H9 (cell line): ENCODE measurements at regions not wholly inside any gene's neighbourhood (a gene's known extent, or its start where the extent isn't known, plus 50 kb on each side); places are given as distances from the start of the nearest gene placed in this dataset.

Experiments used
- DNase-seq: peaks from one replicate; pipeline ENCODE4 v3.0.0-alpha.2; 2017
- H2AFZ ChIP-seq: one replicate; pipeline ENCODE4 v1.6.1; 2013; ENCODE audit warnings: mild to moderate bottlenecking, low read length, control low read depth, moderate library complexity
- H2AK5ac ChIP-seq: 2 replicates; pipeline ENCODE4 v1.6.1; 2013; ENCODE audit warnings: low read length, control low read depth, mixed read lengths; ENCODE audit not compliant: insufficient read length
- H2BK120ac ChIP-seq: one replicate; pipeline ENCODE4 v1.6.1; 2013; ENCODE audit warnings: low read depth, mild to moderate bottlenecking, low read length, control low read depth, inconsistent platforms; ENCODE audit not compliant: poor library complexity, severe bottlenecking
- H2BK12ac ChIP-seq: 2 replicates; pipeline ENCODE4 v1.6.1; 2013; ENCODE audit warnings: low read length, control low read depth, mixed read lengths, low read depth; ENCODE audit not compliant: insufficient read length
- H2BK15ac ChIP-seq: 2 replicates; pipeline ENCODE4 v1.6.1; 2013; ENCODE audit warnings: low read depth, low read length, control low read depth
- H2BK20ac ChIP-seq: one replicate; pipeline ENCODE4 v1.6.1; 2013; ENCODE audit warnings: low read depth, mild to moderate bottlenecking, low read length, control low read depth, inconsistent platforms; ENCODE audit not compliant: poor library complexity, severe bottlenecking
- H2BK5ac ChIP-seq: 2 replicates; pipeline ENCODE4 v1.6.1; 2013; ENCODE audit warnings: low read length, control low read depth, mixed read lengths; ENCODE audit not compliant: insufficient read length
- H3K14ac ChIP-seq: 2 replicates; pipeline ENCODE4 v1.6.1; 2013; ENCODE audit warnings: low read length, control low read depth; ENCODE audit not compliant: insufficient read depth
- H3K18ac ChIP-seq: 2 replicates; pipeline ENCODE4 v1.6.1; 2013; ENCODE audit warnings: low read depth, mild to moderate bottlenecking, mixed read lengths, low read length, control low read depth; ENCODE audit not compliant: insufficient read length
- H3K23ac ChIP-seq: 2 replicates; pipeline ENCODE4 v1.6.1; 2013; ENCODE audit warnings: low read length, control low read depth, mixed read lengths, low read depth; ENCODE audit not compliant: insufficient read length
- H3K23me2 ChIP-seq: 2 replicates; pipeline ENCODE4 v1.6.1; 2013; ENCODE audit warnings: low read depth, mild to moderate bottlenecking, mixed read lengths, low read length, control low read depth; ENCODE audit not compliant: insufficient read length, poor library complexity, severe bottlenecking
- H3K27ac ChIP-seq: 2 replicates; pipeline ENCODE4 v1.5.1; 2013; ENCODE audit warnings: low read length, control low read depth, mixed read lengths, low read depth; ENCODE audit not compliant: insufficient read length
- H3K27me3 ChIP-seq: 2 replicates; pipeline ENCODE4 v1.6.1; 2013; ENCODE audit warnings: low read length, control low read depth, inconsistent platforms; ENCODE audit not compliant: insufficient read depth
- H3K4ac ChIP-seq: 2 replicates; pipeline ENCODE4 v1.6.1; 2013; ENCODE audit warnings: low read depth, mild to moderate bottlenecking, control low read depth, inconsistent platforms, low read length, moderate library complexity
- H3K4me1 ChIP-seq: 2 replicates; pipeline ENCODE4 v1.6.1; 2013; ENCODE audit warnings: low read length, control low read depth, inconsistent platforms; ENCODE audit not compliant: insufficient read depth
- H3K4me2 ChIP-seq: 2 replicates; pipeline ENCODE4 v1.6.1; 2013; ENCODE audit warnings: low read length, control low read depth, mixed read lengths; ENCODE audit not compliant: insufficient read length, insufficient read depth
- H3K56ac ChIP-seq: 2 replicates; pipeline ENCODE4 v1.6.1; 2013; ENCODE audit warnings: low read depth, mild to moderate bottlenecking, mixed read lengths, low read length, control low read depth; ENCODE audit not compliant: insufficient read length
- H3K79me1 ChIP-seq: 2 replicates; pipeline ENCODE4 v1.6.1; 2013; ENCODE audit warnings: low read depth, mild to moderate bottlenecking, moderate library complexity, low read length, control low read depth, inconsistent platforms; ENCODE audit not compliant: insufficient read depth, poor library complexity, severe bottlenecking
- H3K79me2 ChIP-seq: 2 replicates; pipeline ENCODE4 v1.6.1; 2013; ENCODE audit warnings: low read length, control low read depth, inconsistent platforms; ENCODE audit not compliant: insufficient read depth
- H3K9ac ChIP-seq: 2 replicates; pipeline ENCODE4 v1.6.1; 2013; ENCODE audit warnings: low read length, control low read depth, mixed read lengths; ENCODE audit not compliant: insufficient read length; ENCODE audit errors: extremely low read depth
- H3K9me3 ChIP-seq: one replicate; pipeline ENCODE4 v1.6.1; 2013; ENCODE audit warnings: low read depth, low read length, inconsistent platforms; ENCODE audit not compliant: control insufficient read depth
- H3T11ph ChIP-seq: one replicate; pipeline ENCODE4 v1.6.1; 2013; ENCODE audit warnings: mild to moderate bottlenecking, low read length, control low read depth, inconsistent platforms
- H4K20me1 ChIP-seq: one replicate; pipeline ENCODE4 v1.6.1; 2013; ENCODE audit not compliant: control insufficient read depth, insufficient read length, insufficient read depth
- H4K5ac ChIP-seq: 2 replicates; pipeline ENCODE4 v1.6.1; 2013; ENCODE audit warnings: low read depth, mild to moderate bottlenecking, mixed read lengths, low read length, control low read depth; ENCODE audit not compliant: insufficient read length
- H4K8ac ChIP-seq: replicated peaks from 2 replicates; pipeline ENCODE4 v1.6.1; 2013; ENCODE audit warnings: low read length, control low read depth, mixed read lengths, low read depth; ENCODE audit not compliant: insufficient read length
- H4K91ac ChIP-seq: 2 replicates; pipeline ENCODE4 v1.6.1; 2013; ENCODE audit warnings: low read depth, mild to moderate bottlenecking, moderate library complexity, mixed read lengths, low read length, control low read depth; ENCODE audit not compliant: insufficient read length
- H3K27ac Mint-ChIP-seq, 3 experiments: 2 replicates in 2 of 3; 3 replicates in 1 of 3; pipeline ENCODE4 v1.8.0; 2020 to 2021; ENCODE audit warnings: mixed read lengths in 3 of 3, mild to moderate bottlenecking in 1 of 3, moderate library complexity in 1 of 3
- H3K27me3 Mint-ChIP-seq: 2 replicates; pipeline ENCODE4 v1.8.0; 2021; ENCODE audit warnings: low read depth, mild to moderate bottlenecking, moderate library complexity, mixed read lengths
- H3K36me3 Mint-ChIP-seq, 3 experiments: 2 replicates in 2 of 3; 3 replicates in 1 of 3; pipeline ENCODE4 v1.8.0; 2020 to 2021; ENCODE audit warnings: low read depth in 3 of 3, mixed read lengths in 3 of 3; ENCODE audit not compliant: insufficient read depth in 1 of 3
- H3K4me1 Mint-ChIP-seq, 2 experiments: 2 replicates each; pipeline ENCODE4 v1.8.0; 2020; ENCODE audit warnings: mixed read lengths in 2 of 2
- H3K4me3 Mint-ChIP-seq, 2 experiments: 2 replicates in 1 of 2; 3 replicates in 1 of 2; pipeline ENCODE4 v1.8.0; 2020 to 2021; ENCODE audit warnings: mild to moderate bottlenecking in 2 of 2, mixed read lengths in 2 of 2, moderate library complexity in 1 of 2
- H3K9me3 Mint-ChIP-seq, 2 experiments: 2 replicates in 1 of 2; 3 replicates in 1 of 2; pipeline ENCODE4 v1.8.0; 2020; ENCODE audit warnings: mild to moderate bottlenecking in 2 of 2, mixed read lengths in 2 of 2, moderate library complexity in 1 of 2
- WGBS: extraction: QIAGEN DNeasy Blood & Tissue Kit; methylation state at CpG from one replicate; pipeline ENCODE4 v1.1.7; 2013; ENCODE audit warnings: missing lambda C conversion rate, low lambda C conversion rate, mixed read lengths; ENCODE audit not compliant: insufficient read length; ENCODE audit errors: extremely low coverage; 5-methylcytosine and 5-hydroxymethylcytosine counted together
- TF ChIP-seq, protein P1 (sequence below): fragments of 200-600 bp; sonication (generic); conservative IDR thresholded peaks from 3 replicates; pipeline ENCODE4 v1.8.0; 2021; ENCODE audit warnings: antibody characterized with exemption, mild to moderate bottlenecking

DNA sequence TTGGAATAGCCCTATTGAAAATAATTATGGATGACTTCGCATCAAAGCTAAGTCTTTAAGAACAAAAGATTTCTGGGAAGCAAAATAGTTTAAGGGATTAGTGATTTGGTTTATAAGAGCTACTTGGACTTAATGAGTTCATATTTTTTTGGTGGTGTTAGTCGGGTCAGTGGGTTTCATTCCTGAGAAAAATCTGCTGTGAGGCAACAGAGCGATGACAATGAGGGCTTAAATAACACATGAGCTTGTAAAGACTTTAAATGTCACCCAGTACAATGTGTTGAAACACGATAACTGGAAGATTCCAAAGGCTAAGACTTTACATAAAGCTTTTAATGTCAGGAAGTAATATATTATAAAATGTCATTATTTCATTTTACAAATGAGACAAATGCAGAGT is 178.8 kb downstream of the ARL4A start:
- no peak overlapping the region for H2BK15ac ChIP-seq
- no peaks in the 10 kb centered on the region for H3K79me1 ChIP-seq
- H3K9ac ChIP-seq = no peak overlapping the region
- no peak overlapping the region for H2AFZ ChIP-seq
- no peaks in the 10 kb centered on the region for H4K20me1 ChIP-seq
- no peak overlapping the region for H4K8ac ChIP-seq
- no peak overlapping the region for H2BK5ac ChIP-seq
- TF ChIP-seq, protein P1, sequence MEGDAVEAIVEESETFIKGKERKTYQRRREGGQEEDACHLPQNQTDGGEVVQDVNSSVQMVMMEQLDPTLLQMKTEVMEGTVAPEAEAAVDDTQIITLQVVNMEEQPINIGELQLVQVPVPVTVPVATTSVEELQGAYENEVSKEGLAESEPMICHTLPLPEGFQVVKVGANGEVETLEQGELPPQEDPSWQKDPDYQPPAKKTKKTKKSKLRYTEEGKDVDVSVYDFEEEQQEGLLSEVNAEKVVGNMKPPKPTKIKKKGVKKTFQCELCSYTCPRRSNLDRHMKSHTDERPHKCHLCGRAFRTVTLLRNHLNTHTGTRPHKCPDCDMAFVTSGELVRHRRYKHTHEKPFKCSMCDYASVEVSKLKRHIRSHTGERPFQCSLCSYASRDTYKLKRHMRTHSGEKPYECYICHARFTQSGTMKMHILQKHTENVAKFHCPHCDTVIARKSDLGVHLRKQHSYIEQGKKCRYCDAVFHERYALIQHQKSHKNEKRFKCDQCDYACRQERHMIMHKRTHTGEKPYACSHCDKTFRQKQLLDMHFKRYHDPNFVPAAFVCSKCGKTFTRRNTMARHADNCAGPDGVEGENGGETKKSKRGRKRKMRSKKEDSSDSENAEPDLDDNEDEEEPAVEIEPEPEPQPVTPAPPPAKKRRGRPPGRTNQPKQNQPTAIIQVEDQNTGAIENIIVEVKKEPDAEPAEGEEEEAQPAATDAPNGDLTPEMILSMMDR = no peak
- H2BK120ac ChIP-seq = no peak overlapping the region
- H3K18ac ChIP-seq = no peak overlapping the region
- no peak overlapping the region for H3K4me3 Mint-ChIP-seq
- no peak overlapping the region for H3K4me2 ChIP-seq
- no CpG with 5 or more reads among the region's 4 CpGs for WGBS
- no peak overlapping the region for H3K14ac ChIP-seq
- H3K4ac ChIP-seq = no peak overlapping the region
- no peak for DNase-seq
- no peaks in the 10 kb centered on the region for H3K79me2 ChIP-seq
- no peaks in the 10 kb centered on the region for H3K9me3 ChIP-seq
- H3T11ph ChIP-seq = no peak overlapping the region
- no peaks in the 10 kb centered on the region for H3K36me3 Mint-ChIP-seq
- H3K4me1 Mint-ChIP-seq = peaks cover 7 to 9% of the 10 kb centered on the region in 2 experiments
- no peak overlapping the region for H3K27ac ChIP-seq
- no peak overlapping the region for H4K91ac ChIP-seq
- no peak overlapping the region for H3K56ac ChIP-seq
- no peaks in the 10 kb centered on the region for H3K4me1 ChIP-seq
- no peaks in the 10 kb centered on the region for H3K23me2 ChIP-seq
- H4K5ac ChIP-seq = no peak overlapping the region
- no peak overlapping the region for H2BK20ac ChIP-seq
- H3K27me3 Mint-ChIP-seq = no peaks in the 10 kb centered on the region
- H3K27ac Mint-ChIP-seq = no peak overlapping the region
- no peak overlapping the region for H2BK12ac ChIP-seq
- H2AK5ac ChIP-seq = no peak overlapping the region
- no peaks in the 10 kb centered on the region for H3K27me3 ChIP-seq
- no peaks in the 10 kb centered on the region for H3K9me3 Mint-ChIP-seq
- H3K23ac ChIP-seq = no peak overlapping the region
